Astrocyte of the cerebellum (primary cell): ENCODE measurements at regions not wholly inside any gene's neighbourhood (a gene's known extent, or its start where the extent isn't known, plus 50 kb on each side); places are given as distances from the start of the nearest gene placed in this dataset.

Source experiments
- DNase-seq: peaks from one replicate; pipeline ENCODE4 v3.0.0-alpha.2; 2011; ENCODE audit warnings: low read depth
- H3K4me3 ChIP-seq: 2 replicates; pipeline ENCODE4 v1.5.1; 2011; ENCODE audit warnings: mild to moderate bottlenecking, low read depth, low read length, moderate library complexity
- CTCF ChIP-seq: IDR thresholded peaks from 2 replicates; pipeline ENCODE4 v1.5.1; 2012; ENCODE audit warnings: low read length, low read depth, moderate library complexity, mild to moderate bottlenecking; ENCODE audit errors: missing control alignments
- in situ Hi-C: cut with HindIII; loops from 2 replicates; pipeline ENCODE4 v1.10.0; 2017; ENCODE audit warnings: low sequenced_read_pairs

DNA sequence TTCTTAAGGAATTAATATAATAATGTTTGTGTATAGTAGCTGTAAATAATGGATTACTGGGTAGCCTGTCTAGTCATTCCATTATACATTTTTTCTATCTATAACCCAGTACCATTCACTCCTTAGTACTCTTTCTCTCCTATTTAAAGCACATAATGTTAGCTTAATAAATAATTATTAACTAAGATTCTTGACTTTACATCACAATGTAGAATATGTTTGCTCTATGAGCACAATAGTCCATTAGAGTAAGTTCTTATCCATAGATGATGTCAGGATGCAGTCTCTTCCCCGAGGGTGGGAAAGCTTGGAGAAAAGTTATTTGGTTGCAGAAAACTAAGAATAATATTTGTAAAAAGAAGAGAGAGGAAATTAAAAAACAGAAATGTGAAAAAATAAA lies 226.4 kb upstream of the EYS start:
- no peak for DNase-seq
- no peak for TF ChIP-seq CTCF
- in situ Hi-C loops = no loop called here
- no peak overlapping the region for H3K4me3 ChIP-seq

GRCh38 chr6:65927141-65927540 lies 220.1 kb upstream of the EYS start:
- DNase-seq = no peak
- in situ Hi-C loops = no loop called here
- no peak for TF ChIP-seq CTCF
- no peak overlapping the region for H3K4me3 ChIP-seq

DNA sequence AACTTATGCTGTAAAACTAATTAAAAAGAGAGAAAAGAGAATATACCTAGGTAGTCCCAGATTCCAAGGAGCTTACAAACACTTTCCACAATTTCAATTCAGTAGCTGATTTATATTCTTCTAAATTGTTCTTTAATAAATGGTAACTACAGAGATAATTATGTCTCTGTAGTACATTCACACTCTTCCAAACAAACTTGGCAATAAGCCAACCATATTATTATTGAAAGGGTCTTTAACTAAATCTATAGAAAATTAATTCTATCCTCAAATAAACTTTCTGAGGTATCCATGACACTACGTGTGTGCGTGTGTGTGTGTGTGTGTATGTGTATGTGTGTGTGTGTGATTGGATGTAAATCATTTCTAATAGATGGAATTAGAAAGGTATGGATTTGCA lies 217.4 kb upstream of the EYS start:
- in situ Hi-C loops = no loop called here
- DNase-seq = no peak
- no peak for TF ChIP-seq CTCF
- no peak overlapping the region for H3K4me3 ChIP-seq

GRCh38 chr6:65922049-65922448 lies 215.0 kb upstream of the EYS start:
- DNase-seq = no peak
- in situ Hi-C loops = no loop called here
- TF ChIP-seq CTCF = no peak
- H3K4me3 ChIP-seq = no peak overlapping the region

DNA sequence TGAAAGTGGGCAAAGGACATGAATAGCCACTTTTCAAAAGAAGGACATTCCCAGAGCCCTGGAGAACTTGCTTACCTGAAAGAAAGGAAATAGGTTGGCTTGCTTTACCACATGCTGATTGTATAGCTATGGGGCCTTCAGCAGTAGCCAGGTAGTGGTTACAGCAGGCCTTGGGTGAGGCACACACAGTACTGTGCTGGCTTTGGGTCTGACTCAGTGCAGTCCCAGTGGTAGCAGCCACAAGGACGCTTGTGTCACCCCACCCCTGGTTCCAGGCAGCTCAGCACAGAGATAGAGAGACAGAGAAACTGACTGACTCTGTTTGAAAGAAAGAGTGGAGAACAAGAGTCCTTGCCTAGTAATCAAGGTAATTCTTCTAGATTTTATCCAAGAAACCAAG lies 201.0 kb upstream of the EYS start:
- H3K4me3 ChIP-seq = no peak overlapping the region
- in situ Hi-C loops = no loop called here
- no peak for DNase-seq
- no peak for TF ChIP-seq CTCF

DNA sequence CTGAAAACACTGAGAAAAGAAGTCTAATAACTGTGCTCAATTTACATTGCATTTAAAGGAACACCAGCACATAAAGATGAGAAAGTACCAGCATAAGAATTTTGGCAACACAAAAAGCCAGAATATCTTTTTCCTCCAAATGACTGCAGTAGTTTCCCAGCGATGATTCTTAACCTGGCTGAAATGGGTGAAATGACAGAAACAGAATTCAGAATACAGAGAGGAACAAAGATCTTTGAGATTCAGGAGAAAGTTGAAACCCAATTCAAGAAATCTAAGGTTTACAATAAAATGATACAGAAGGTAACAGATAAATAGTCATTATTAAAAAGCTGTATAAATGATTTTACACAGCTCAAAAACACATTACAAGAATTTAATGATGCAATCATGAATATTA lies 197.0 kb upstream of the EYS start:
- in situ Hi-C loops = no loop called here
- DNase-seq = no peak
- no peak overlapping the region for H3K4me3 ChIP-seq
- TF ChIP-seq CTCF = no peak

GRCh38 chr6:65900928-65901327 lies 193.9 kb upstream of the EYS start:
- no peak for DNase-seq
- no peak for TF ChIP-seq CTCF
- in situ Hi-C loops = no loop called here
- H3K4me3 ChIP-seq = no peak overlapping the region
